GM20431 (cell line): ENCODE measurements at regions not wholly inside any gene's neighbourhood (a gene's known extent, or its start where the extent isn't known, plus 50 kb on each side); places are given as distances from the start of the nearest gene placed in this dataset.
"Not testable (repeated sequence)": the region's sequence is repeated elsewhere in the genome, so short reads cannot be mapped to it uniquely, and the experiment has no call there.

Experiments
- in situ Hi-C: fragments of 300-500 bp; cut with MseI, MboI; formaldehyde crosslinking; loops from one replicate; pipeline ENCODE4 v1.15.0; 2020; ENCODE audit warnings: low sequenced_read_pairs; ENCODE audit not compliant: unreplicated experiment

GRCh38 chr4:27075603-27076002 lies 215.0 kb downstream of the STIM2 start:
- in situ Hi-C loops: not testable (repeated sequence)

- in situ Hi-C loops: no loop called here
These were observed 218.4 kb downstream of the STIM2 start for GRCh38 chr4:27078934-27079455.

GRCh38 chr4:27081675-27082586 lies 221.3 kb downstream of the STIM2 start:
- in situ Hi-C loops: no loop called here

GRCh38 chr4:27082776-27083175 lies 222.1 kb downstream of the STIM2 start:
- in situ Hi-C loops: no loop called here

GRCh38 chr4:27084685-27085361 lies 224.2 kb downstream of the STIM2 start:
- in situ Hi-C loops: no loop called here

GRCh38 chr4:27085396-27085795 lies 224.8 kb downstream of the STIM2 start:
- in situ Hi-C loops: no loop called here

- in situ Hi-C loops: no loop called here
These were observed 226.8 kb downstream of the STIM2 start for GRCh38 chr4:27087306-27088045.

GRCh38 chr4:27088491-27088890 lies 227.8 kb downstream of the STIM2 start:
- in situ Hi-C loops: no loop called here

- in situ Hi-C loops: no loop called here
These were observed 228.5 kb downstream of the STIM2 start for GRCh38 chr4:27089186-27089585.

- in situ Hi-C loops: no loop called here
These were observed 229.8 kb downstream of the STIM2 start for GRCh38 chr4:27090406-27090805.

- in situ Hi-C loops: no loop called here
These were observed 233.6 kb downstream of the STIM2 start for GRCh38 chr4:27094224-27094623.

GRCh38 chr4:27094783-27095182 lies 234.1 kb downstream of the STIM2 start:
- in situ Hi-C loops: no loop called here

GRCh38 chr4:27096142-27096824 lies 235.6 kb downstream of the STIM2 start:
- in situ Hi-C loops: no loop called here

GRCh38 chr4:27098034-27098433 lies 237.4 kb downstream of the STIM2 start:
- in situ Hi-C loops: no loop called here

- in situ Hi-C loops: no loop called here
These were observed 240.1 kb downstream of the STIM2 start for GRCh38 chr4:27100713-27101112.

GRCh38 chr4:27101126-27101525 lies 240.5 kb downstream of the STIM2 start:
- in situ Hi-C loops: no loop called here

- in situ Hi-C loops: no loop called here
These were observed 240.9 kb downstream of the STIM2 start for GRCh38 chr4:27101561-27101960.

- in situ Hi-C loops: no loop called here
These were observed 251.0 kb downstream of the STIM2 start for GRCh38 chr4:27111627-27112026.

- in situ Hi-C loops: no loop called here
These were observed 251.9 kb downstream of the STIM2 start for GRCh38 chr4:27112587-27112986.

GRCh38 chr4:27115221-27115620 lies 254.6 kb downstream of the STIM2 start:
- in situ Hi-C loops: no loop called here
